Breast epithelium (tissue), 3 donors: ENCODE measurements at regions not wholly inside any gene's neighbourhood (a gene's known extent, or its start where the extent isn't known, plus 50 kb on each side); places are given as distances from the start of the nearest gene placed in this dataset.

ENCODE experiments used
- POLR2A ChIP-seq: fragments of 450-650 bp; IDR thresholded peaks from one replicate; pipeline ENCODE4 v1.6.1; 2016; ENCODE audit warnings: antibody characterized with exemption, mild to moderate bottlenecking, moderate library complexity
- POLR2AphosphoS5 ChIP-seq, 3 donors: sonication (generic); formaldehyde crosslinking; IDR thresholded peaks; one replicate each; pipeline ENCODE4 v1.6.1; 2017; ENCODE audit warnings: antibody characterized with exemption in 3 of 3
- TF ChIP-seq, protein P1 (sequence below), 3 donors: fragments of 450-650 bp; IDR thresholded peaks; one replicate each; pipeline ENCODE4 v1.5.1; 2016 to 2017; ENCODE audit warnings: antibody characterized with exemption in 3 of 3, mild to moderate bottlenecking in 3 of 3, moderate library complexity in 3 of 3

DNA sequence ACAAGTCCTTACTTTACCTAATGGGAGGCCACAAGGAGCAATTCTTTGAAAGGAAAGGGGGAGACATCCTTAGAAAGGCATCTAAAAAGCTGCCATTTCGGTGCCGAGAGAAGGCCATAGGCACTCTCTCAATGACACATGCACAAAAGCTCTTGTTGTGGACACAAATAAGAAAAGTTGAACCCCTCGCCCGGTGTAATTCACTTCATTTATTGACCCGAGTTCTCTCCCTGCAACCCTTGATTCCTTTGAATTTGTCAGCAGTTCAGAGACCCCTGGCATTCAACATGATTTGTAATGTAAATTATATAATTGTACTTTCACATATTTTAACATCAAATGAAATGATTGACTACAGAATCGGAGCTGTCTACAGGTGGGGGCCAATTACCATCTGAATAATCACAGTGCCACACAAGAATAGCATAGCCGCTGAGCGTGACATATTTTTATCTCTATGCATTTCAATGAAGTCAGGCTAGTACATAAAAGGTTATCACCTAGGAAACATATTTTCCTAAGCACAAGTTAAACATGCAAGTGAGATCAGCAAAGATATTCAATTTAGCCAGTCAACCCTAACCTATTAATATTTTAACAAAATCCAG lies 66.7 kb downstream of the IRX6 start:
- TF ChIP-seq, protein P1, sequence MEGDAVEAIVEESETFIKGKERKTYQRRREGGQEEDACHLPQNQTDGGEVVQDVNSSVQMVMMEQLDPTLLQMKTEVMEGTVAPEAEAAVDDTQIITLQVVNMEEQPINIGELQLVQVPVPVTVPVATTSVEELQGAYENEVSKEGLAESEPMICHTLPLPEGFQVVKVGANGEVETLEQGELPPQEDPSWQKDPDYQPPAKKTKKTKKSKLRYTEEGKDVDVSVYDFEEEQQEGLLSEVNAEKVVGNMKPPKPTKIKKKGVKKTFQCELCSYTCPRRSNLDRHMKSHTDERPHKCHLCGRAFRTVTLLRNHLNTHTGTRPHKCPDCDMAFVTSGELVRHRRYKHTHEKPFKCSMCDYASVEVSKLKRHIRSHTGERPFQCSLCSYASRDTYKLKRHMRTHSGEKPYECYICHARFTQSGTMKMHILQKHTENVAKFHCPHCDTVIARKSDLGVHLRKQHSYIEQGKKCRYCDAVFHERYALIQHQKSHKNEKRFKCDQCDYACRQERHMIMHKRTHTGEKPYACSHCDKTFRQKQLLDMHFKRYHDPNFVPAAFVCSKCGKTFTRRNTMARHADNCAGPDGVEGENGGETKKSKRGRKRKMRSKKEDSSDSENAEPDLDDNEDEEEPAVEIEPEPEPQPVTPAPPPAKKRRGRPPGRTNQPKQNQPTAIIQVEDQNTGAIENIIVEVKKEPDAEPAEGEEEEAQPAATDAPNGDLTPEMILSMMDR (IDR thresholded peaks at IDR 0.05) = no peak
- TF ChIP-seq POLR2A (no peak), POLR2AphosphoS5 (IDR thresholded peaks at IDR 0.05) (no peak)
